Liver (tissue), 7 donors: ENCODE measurements at regions not wholly inside any gene's neighbourhood (a gene's known extent, or its start where the extent isn't known, plus 50 kb on each side); places are given as distances from the start of the nearest gene placed in this dataset.
"Not testable (repeated sequence)": the region's sequence is repeated elsewhere in the genome, so short reads cannot be mapped to it uniquely, and the experiment has no call there.

Experiments used
- DNase-seq: peaks from one replicate; pipeline ENCODE4 v3.0.0-alpha.2; 2017; ENCODE audit warnings: low spot score
- H3K27ac ChIP-seq, 2 donors: one replicate each; pipeline ENCODE4 v1.7.0; 2013; ENCODE audit warnings: inconsistent platforms in 2 of 2, low read length in 2 of 2, control low read depth in 1 of 2, low read depth in 1 of 2, mild to moderate bottlenecking in 1 of 2
- H3K27me3 ChIP-seq, 4 donors: one replicate each; pipeline versions ENCODE4 v1.6.1 to v1.7.0; 2013; ENCODE audit warnings: low read length in 3 of 4, inconsistent platforms in 1 of 4, mild to moderate bottlenecking in 1 of 4, moderate library complexity in 1 of 4; ENCODE audit not compliant: control insufficient read depth in 4 of 4, insufficient read depth in 4 of 4
- H3K36me3 ChIP-seq, 4 donors: one replicate each; pipeline versions ENCODE4 v1.6.1 to v1.7.0; 2013; ENCODE audit warnings: low read length in 3 of 4, mild to moderate bottlenecking in 3 of 4, low read depth in 1 of 4, moderate library complexity in 1 of 4; ENCODE audit not compliant: control insufficient read depth in 4 of 4, insufficient read depth in 3 of 4
- H3K4me1 ChIP-seq, 4 donors: one replicate each; pipeline versions ENCODE4 v1.6.1 to v1.7.0; 2013; ENCODE audit warnings: low read length in 3 of 4, mild to moderate bottlenecking in 3 of 4, moderate library complexity in 1 of 4; ENCODE audit not compliant: control insufficient read depth in 4 of 4, insufficient read depth in 4 of 4
- H3K4me3 ChIP-seq, 3 donors: one replicate each; pipeline versions ENCODE4 v1.6.1 to v1.7.0; 2013; ENCODE audit warnings: low read length in 3 of 3, control low read depth in 1 of 3, low read depth in 1 of 3, mild to moderate bottlenecking in 1 of 3
- H3K9ac ChIP-seq, 2 donors: one replicate each; pipeline ENCODE4 v1.7.0; 2013; ENCODE audit warnings: low read length in 2 of 2, mild to moderate bottlenecking in 2 of 2, moderate library complexity in 2 of 2, control low read depth in 1 of 2, low read depth in 1 of 2
- H3K9me3 ChIP-seq, 4 donors: one replicate each; pipeline versions ENCODE4 v1.6.1 to v1.7.0; 2013; ENCODE audit warnings: low read length in 3 of 4; ENCODE audit not compliant: control insufficient read depth in 4 of 4
- EGR1 ChIP-seq, 2 donors: IDR thresholded peaks; 2 replicates each; pipeline ENCODE4 v1.6.1; 2016 to 2018; ENCODE audit warnings: antibody characterized with exemption in 2 of 2, low read depth in 2 of 2
- FOXA1 ChIP-seq: IDR thresholded peaks from 2 replicates; pipeline ENCODE4 v1.6.1; 2016; ENCODE audit warnings: antibody characterized with exemption
- FOXA2 ChIP-seq: IDR thresholded peaks from 2 replicates; pipeline ENCODE4 v1.6.1; 2016; ENCODE audit warnings: antibody characterized with exemption
- GABPA ChIP-seq, 2 donors: IDR thresholded peaks in 1 of 2; conservative IDR thresholded peaks in 1 of 2; 2 replicates each; pipeline ENCODE4 v1.6.1; 2016; ENCODE audit warnings: antibody characterized with exemption in 2 of 2, mild to moderate bottlenecking in 1 of 2, moderate library complexity in 1 of 2
- HNF4A ChIP-seq, 2 donors: conservative IDR thresholded peaks; 2 replicates each; pipeline ENCODE4 v1.6.1; 2016; ENCODE audit warnings: antibody characterized with exemption in 2 of 2, mild to moderate bottlenecking in 2 of 2
- HNF4G ChIP-seq: IDR thresholded peaks from 2 replicates; pipeline ENCODE4 v1.6.1; 2016; ENCODE audit warnings: antibody characterized with exemption
- JUND ChIP-seq, 2 donors: IDR thresholded peaks; 2 replicates each; pipeline ENCODE4 v1.6.1; 2016; ENCODE audit warnings: antibody characterized with exemption in 2 of 2
- NR2F2 ChIP-seq: IDR thresholded peaks from 2 replicates; pipeline ENCODE4 v1.6.1; 2016; ENCODE audit warnings: antibody characterized with exemption
- RAD21 ChIP-seq, 2 donors: IDR thresholded peaks; 2 replicates each; pipeline ENCODE4 v1.6.1; 2016; ENCODE audit warnings: antibody characterized with exemption in 2 of 2, mild to moderate bottlenecking in 2 of 2
- RXRA ChIP-seq, 2 donors: IDR thresholded peaks; 2 replicates each; pipeline ENCODE4 v1.6.1; 2017 to 2018; ENCODE audit warnings: antibody characterized with exemption in 2 of 2, mild to moderate bottlenecking in 1 of 2
- SP1 ChIP-seq: IDR thresholded peaks from 2 replicates; pipeline ENCODE4 v1.6.1; 2018; ENCODE audit warnings: antibody characterized with exemption, mild to moderate bottlenecking
- TAF1 ChIP-seq: conservative IDR thresholded peaks from 2 replicates; pipeline ENCODE4 v1.6.1; 2016; ENCODE audit warnings: antibody characterized with exemption, mild to moderate bottlenecking
- YY1 ChIP-seq: IDR thresholded peaks from 2 replicates; pipeline ENCODE4 v1.6.1; 2016; ENCODE audit warnings: antibody characterized with exemption, mild to moderate bottlenecking
- TF ChIP-seq, protein P1 (sequence below): IDR thresholded peaks from 2 replicates; pipeline ENCODE4 v1.6.1; 2016; ENCODE audit warnings: antibody characterized with exemption
- TF ChIP-seq, protein P2 (sequence below): fragments of 150-350 bp; IDR thresholded peaks from 2 replicates; pipeline ENCODE4 v1.5.1; 2017; ENCODE audit warnings: improper control_type of control experiment, low read depth, low read length; ENCODE audit not compliant: missing input control
- TF ChIP-seq, protein P3 (sequence below): IDR thresholded peaks from 2 replicates; pipeline ENCODE4 v1.6.1; 2016; ENCODE audit warnings: antibody characterized with exemption, mild to moderate bottlenecking
- TF ChIP-seq, protein P4 (sequence below): IDR thresholded peaks from 2 replicates; pipeline ENCODE4 v1.6.1; 2016; ENCODE audit warnings: antibody characterized with exemption
- donor health status: healthy.
- donor health status: healthy.
- donor health status: healthy.
- donor health status: healthy.

DNA sequence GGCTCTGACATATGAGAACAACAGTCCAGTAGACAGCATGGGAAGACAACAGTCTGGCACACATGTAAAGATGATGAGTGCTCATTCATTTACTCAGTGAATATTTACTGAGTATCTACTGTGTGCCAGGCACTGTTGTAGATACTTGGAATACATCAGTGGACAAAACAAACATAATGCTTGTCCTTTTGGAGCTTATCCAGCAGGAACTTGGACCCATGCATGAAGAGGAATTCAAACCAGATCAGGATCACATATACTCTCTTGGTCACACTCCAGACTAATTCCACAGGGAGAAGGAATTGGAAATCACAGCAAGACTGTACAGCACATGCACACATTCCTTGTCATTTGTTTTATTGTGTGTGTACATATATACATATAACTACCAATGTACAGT, 217.6 kb upstream of the TTC29 start:
- H3K27me3 ChIP-seq = peaks cover 0 to 11% (median 2%) of the 10 kb centered on the region in 4 donors
- no peaks in the 10 kb centered on the region for H3K36me3 ChIP-seq
- no peak overlapping the region for H3K27ac ChIP-seq
- no peaks in the 10 kb centered on the region for H3K9me3 ChIP-seq
- DNase-seq = no peak
- no peak overlapping the region for H3K4me3 ChIP-seq
- no peak for TF ChIP-seq JUND (IDR thresholded peaks at IDR 0.05)
- TF ChIP-seq TAF1 = no peak
- no peak for TF ChIP-seq FOXA2
- TF ChIP-seq, protein P1, sequence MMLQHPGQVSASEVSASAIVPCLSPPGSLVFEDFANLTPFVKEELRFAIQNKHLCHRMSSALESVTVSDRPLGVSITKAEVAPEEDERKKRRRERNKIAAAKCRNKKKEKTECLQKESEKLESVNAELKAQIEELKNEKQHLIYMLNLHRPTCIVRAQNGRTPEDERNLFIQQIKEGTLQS = no peak
- TF ChIP-seq EGR1 (IDR thresholded peaks at IDR 0.05; ENCODE audit: low read depth in 2 of 2) = no peak
- TF ChIP-seq, protein P2, sequence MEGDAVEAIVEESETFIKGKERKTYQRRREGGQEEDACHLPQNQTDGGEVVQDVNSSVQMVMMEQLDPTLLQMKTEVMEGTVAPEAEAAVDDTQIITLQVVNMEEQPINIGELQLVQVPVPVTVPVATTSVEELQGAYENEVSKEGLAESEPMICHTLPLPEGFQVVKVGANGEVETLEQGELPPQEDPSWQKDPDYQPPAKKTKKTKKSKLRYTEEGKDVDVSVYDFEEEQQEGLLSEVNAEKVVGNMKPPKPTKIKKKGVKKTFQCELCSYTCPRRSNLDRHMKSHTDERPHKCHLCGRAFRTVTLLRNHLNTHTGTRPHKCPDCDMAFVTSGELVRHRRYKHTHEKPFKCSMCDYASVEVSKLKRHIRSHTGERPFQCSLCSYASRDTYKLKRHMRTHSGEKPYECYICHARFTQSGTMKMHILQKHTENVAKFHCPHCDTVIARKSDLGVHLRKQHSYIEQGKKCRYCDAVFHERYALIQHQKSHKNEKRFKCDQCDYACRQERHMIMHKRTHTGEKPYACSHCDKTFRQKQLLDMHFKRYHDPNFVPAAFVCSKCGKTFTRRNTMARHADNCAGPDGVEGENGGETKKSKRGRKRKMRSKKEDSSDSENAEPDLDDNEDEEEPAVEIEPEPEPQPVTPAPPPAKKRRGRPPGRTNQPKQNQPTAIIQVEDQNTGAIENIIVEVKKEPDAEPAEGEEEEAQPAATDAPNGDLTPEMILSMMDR = no peak
- TF ChIP-seq RAD21 (IDR thresholded peaks at IDR 0.05) = no peak
- TF ChIP-seq, protein P3, sequence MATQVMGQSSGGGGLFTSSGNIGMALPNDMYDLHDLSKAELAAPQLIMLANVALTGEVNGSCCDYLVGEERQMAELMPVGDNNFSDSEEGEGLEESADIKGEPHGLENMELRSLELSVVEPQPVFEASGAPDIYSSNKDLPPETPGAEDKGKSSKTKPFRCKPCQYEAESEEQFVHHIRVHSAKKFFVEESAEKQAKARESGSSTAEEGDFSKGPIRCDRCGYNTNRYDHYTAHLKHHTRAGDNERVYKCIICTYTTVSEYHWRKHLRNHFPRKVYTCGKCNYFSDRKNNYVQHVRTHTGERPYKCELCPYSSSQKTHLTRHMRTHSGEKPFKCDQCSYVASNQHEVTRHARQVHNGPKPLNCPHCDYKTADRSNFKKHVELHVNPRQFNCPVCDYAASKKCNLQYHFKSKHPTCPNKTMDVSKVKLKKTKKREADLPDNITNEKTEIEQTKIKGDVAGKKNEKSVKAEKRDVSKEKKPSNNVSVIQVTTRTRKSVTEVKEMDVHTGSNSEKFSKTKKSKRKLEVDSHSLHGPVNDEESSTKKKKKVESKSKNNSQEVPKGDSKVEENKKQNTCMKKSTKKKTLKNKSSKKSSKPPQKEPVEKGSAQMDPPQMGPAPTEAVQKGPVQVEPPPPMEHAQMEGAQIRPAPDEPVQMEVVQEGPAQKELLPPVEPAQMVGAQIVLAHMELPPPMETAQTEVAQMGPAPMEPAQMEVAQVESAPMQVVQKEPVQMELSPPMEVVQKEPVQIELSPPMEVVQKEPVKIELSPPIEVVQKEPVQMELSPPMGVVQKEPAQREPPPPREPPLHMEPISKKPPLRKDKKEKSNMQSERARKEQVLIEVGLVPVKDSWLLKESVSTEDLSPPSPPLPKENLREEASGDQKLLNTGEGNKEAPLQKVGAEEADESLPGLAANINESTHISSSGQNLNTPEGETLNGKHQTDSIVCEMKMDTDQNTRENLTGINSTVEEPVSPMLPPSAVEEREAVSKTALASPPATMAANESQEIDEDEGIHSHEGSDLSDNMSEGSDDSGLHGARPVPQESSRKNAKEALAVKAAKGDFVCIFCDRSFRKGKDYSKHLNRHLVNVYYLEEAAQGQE = no peak
- TF ChIP-seq FOXA1 = no peak
- TF ChIP-seq RXRA (IDR thresholded peaks at IDR 0.05) = no peak
- no peak for TF ChIP-seq HNF4A (conservative IDR thresholded peaks at IDR 0.05)
- TF ChIP-seq GABPA (IDR thresholded peaks at IDR 0.05 in 1 of 2, conservative IDR thresholded peaks at IDR 0.05 in 1 of 2) = no peak
- TF ChIP-seq YY1 = no peak
- no peak for TF ChIP-seq HNF4G
- TF ChIP-seq NR2F2 = no peak
- TF ChIP-seq SP1 = no peak
- TF ChIP-seq, protein P4, sequence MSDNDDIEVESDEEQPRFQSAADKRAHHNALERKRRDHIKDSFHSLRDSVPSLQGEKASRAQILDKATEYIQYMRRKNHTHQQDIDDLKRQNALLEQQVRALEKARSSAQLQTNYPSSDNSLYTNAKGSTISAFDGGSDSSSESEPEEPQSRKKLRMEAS = no peak
- H3K4me1 ChIP-seq = peaks cover 0 to under 1% (median 0%) of the 10 kb centered on the region in 4 donors
- H3K9ac ChIP-seq = no peak overlapping the region

DNA sequence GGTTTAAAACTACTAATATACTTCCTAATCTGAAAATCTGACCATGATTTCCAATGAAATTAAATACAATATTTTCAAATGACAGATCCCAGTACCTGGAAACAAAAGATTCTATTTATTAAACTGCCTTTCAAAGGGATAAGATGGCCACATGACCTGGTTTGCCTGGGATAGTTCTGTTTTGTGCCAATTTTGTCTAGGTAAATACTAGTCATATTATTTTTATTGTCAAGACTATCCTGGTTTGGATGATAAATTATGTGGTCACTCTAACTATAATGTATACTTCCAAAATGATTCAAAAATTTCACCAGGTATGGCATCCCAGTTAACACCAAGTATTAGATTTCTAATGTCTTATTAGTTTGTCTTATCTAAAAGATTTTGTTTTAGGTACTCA, 222.5 kb upstream of the TTC29 start:
- H3K9me3 ChIP-seq, H3K4me3 ChIP-seq, H3K4me1 ChIP-seq, H3K36me3 ChIP-seq, H3K27me3 ChIP-seq, H3K27ac ChIP-seq, H3K9ac ChIP-seq, DNase-seq: not testable (repeated sequence)
